ENCODE measurements at regions not wholly inside any gene's neighbourhood (a gene's known extent, or its start where the extent isn't known, plus 50 kb on each side); places are given as distances from the start of the nearest gene placed in this dataset.

DNA sequence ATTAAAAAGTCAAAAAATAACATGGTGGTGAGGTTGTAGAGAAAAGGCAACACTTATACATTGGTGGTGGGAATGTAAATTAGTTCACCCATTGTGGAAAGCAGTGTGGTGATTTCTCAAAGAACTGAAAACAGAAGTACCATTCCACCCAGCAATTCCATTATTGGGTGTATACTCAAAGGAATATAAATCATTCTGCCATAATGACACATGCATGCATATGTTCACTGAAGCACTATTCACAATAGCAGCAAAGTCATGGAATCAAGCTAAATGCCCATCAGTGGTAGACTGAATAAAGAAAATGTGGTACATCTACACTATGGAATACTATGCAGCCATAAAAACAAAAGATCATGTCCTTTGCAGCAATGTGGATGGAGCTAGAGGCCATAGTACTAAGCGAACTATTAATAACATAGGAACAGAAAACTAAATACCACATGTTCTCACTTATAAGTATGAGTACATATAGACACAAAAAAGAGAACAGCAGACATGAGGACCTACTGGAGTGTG is 66.1 kb upstream of the MKLN1 start:
- TF ChIP-seq, protein P1, sequence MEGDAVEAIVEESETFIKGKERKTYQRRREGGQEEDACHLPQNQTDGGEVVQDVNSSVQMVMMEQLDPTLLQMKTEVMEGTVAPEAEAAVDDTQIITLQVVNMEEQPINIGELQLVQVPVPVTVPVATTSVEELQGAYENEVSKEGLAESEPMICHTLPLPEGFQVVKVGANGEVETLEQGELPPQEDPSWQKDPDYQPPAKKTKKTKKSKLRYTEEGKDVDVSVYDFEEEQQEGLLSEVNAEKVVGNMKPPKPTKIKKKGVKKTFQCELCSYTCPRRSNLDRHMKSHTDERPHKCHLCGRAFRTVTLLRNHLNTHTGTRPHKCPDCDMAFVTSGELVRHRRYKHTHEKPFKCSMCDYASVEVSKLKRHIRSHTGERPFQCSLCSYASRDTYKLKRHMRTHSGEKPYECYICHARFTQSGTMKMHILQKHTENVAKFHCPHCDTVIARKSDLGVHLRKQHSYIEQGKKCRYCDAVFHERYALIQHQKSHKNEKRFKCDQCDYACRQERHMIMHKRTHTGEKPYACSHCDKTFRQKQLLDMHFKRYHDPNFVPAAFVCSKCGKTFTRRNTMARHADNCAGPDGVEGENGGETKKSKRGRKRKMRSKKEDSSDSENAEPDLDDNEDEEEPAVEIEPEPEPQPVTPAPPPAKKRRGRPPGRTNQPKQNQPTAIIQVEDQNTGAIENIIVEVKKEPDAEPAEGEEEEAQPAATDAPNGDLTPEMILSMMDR (tag by site-specific recombination; IDR thresholded peaks at IDR 0.05): no peak
- no peak for TF ChIP-seq ZNF274 (IDR thresholded peaks at IDR 0.05; ENCODE audit: low read length)
- TF ChIP-seq ZNF274 (tag by site-specific recombination; IDR thresholded peaks at IDR 0.05; ENCODE audit: borderline replicate concordance): no peak

Data from HEK293 (cell line).